ENCODE measurements at regions not wholly inside any gene's neighbourhood (a gene's known extent, or its start where the extent isn't known, plus 50 kb on each side); places are given as distances from the start of the nearest gene placed in this dataset.

DNA sequence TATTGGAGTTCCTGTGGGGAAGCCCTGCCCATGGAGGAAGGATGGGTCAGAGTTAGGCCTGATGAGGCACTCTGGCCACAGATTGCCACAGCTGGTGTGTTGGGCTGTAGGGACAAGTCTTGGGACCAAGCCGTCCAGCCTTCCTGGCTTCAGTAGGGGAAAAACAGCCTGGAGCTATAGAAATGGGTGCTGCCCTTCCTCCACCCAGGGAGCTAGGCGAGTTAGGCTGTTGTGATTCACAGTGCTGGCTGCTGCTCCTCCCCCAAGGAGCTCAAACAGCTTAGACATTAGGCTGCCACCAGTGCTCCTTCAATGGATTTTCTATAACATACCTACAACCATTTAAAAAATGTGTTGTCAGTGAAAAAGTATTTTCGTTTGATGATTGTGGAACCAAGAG is 274.3 kb downstream of the RPL10L start (continued):
- TF ChIP-seq, protein P1, sequence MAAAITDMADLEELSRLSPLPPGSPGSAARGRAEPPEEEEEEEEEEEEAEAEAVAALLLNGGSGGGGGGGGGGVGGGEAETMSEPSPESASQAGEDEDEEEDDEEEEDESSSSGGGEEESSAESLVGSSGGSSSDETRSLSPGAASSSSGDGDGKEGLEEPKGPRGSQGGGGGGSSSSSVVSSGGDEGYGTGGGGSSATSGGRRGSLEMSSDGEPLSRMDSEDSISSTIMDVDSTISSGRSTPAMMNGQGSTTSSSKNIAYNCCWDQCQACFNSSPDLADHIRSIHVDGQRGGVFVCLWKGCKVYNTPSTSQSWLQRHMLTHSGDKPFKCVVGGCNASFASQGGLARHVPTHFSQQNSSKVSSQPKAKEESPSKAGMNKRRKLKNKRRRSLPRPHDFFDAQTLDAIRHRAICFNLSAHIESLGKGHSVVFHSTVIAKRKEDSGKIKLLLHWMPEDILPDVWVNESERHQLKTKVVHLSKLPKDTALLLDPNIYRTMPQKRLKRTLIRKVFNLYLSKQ (tag by site-specific recombination; IDR thresholded peaks at IDR 0.05; ENCODE audit: borderline replicate concordance), result no peak
- no peak for TF ChIP-seq REPIN1 (tag by site-specific recombination; IDR thresholded peaks at IDR 0.05; ENCODE audit: low read depth)
- TF ChIP-seq HOXD13 (CRISPR knock-in tag; IDR thresholded peaks at IDR 0.05; ENCODE audit: borderline replicate concordance), result no peak
- TF ChIP-seq SALL2 (tag by site-specific recombination; IDR thresholded peaks at IDR 0.05; ENCODE audit: borderline replicate concordance), result no peak
- TF ChIP-seq ZNF549 (tag by site-specific recombination; IDR thresholded peaks at IDR 0.05), result no peak
- no peak for TF ChIP-seq ZNF155 (tag by site-specific recombination; IDR thresholded peaks at IDR 0.05)
- TF ChIP-seq ZNF621 (tag by site-specific recombination; IDR thresholded peaks at IDR 0.05), result no peak
- no peak for TF ChIP-seq ZNF354C (tag by site-specific recombination; IDR thresholded peaks at IDR 0.05; ENCODE audit: borderline replicate concordance, low read depth)
- TF ChIP-seq ZNF174 (tag by site-specific recombination; IDR thresholded peaks at IDR 0.05), result no peak
- TF ChIP-seq ZSCAN16 (tag by site-specific recombination; IDR thresholded peaks at IDR 0.05), result no peak
- TF ChIP-seq ZNF404 (tag by site-specific recombination; IDR thresholded peaks at IDR 0.05), result no peak

- Histone ChIP-seq H3K36me3 (ENCODE audit: control insufficient read depth in 2 of 2, insufficient read depth in 1 of 2, low read length in 2 of 2) (no peaks in the 10 kb centered on the region), H3K4me1 (ENCODE audit: control insufficient read depth, insufficient read depth, low read length) (no peaks in the 10 kb centered on the region), H3K9me3 (ENCODE audit: control insufficient read depth, insufficient read depth, low read depth, low read length) (no peaks in the 10 kb centered on the region), H3K27ac (ENCODE audit: extremely low read depth, low read depth, low read length) (no peak overlapping the region), H3K4me3 (ENCODE audit: low read depth, low read length) (no peak overlapping the region)
- CTCF ChIA-PET, result no interaction called here
- TF ChIP-seq ZNF521 (tag by site-specific recombination; IDR thresholded peaks at IDR 0.05), result no peak
- TF ChIP-seq ZNF623 (tag by site-specific recombination; IDR thresholded peaks at IDR 0.05), result no peak
- no peak for TF ChIP-seq ZNF24 (tag by site-specific recombination; IDR thresholded peaks at IDR 0.05)
- no peak for TF ChIP-seq ZNF660 (tag by site-specific recombination; IDR thresholded peaks at IDR 0.05)
- no peak for TF ChIP-seq ZNF548 (tag by site-specific recombination; IDR thresholded peaks at IDR 0.05)
- no peak for TF ChIP-seq SP2 (tag by site-specific recombination; IDR thresholded peaks at IDR 0.05)
- no peak for TF ChIP-seq MEIS1 (CRISPR knock-in tag; IDR thresholded peaks at IDR 0.05; ENCODE audit: borderline replicate concordance)
- TF ChIP-seq KLF1 (tag by site-specific recombination; IDR thresholded peaks at IDR 0.05), result no peak
- TF ChIP-seq SALL2 (tag by site-specific recombination; IDR thresholded peaks at IDR 0.05; ENCODE audit: borderline replicate concordance), result no peak
- POLR2A ChIA-PET, result no interaction called here
Measured at GRCh38 chr14:46369391-46369790, 282.2 kb downstream of the RPL10L start.

- POLR2A ChIA-PET, result no interaction called here
- TF ChIP-seq ZSCAN16 (tag by site-specific recombination; IDR thresholded peaks at IDR 0.05) (no peak), ZNF571 (tag by site-specific recombination; IDR thresholded peaks at IDR 0.05) (no peak), ZNF654 (tag by site-specific recombination; IDR thresholded peaks at IDR 0.05; ENCODE audit: low read depth) (no peak), ZNF302 (tag by site-specific recombination; IDR thresholded peaks at IDR 0.05; ENCODE audit: low read depth) (no peak), ZNF433 (tag by site-specific recombination; IDR thresholded peaks at IDR 0.05; ENCODE audit: low read depth) (no peak), SP7 (tag by site-specific recombination; IDR thresholded peaks at IDR 0.05) (no peak), BCL6B (tag by site-specific recombination; IDR thresholded peaks at IDR 0.05) (no peak), ZNF404 (tag by site-specific recombination; IDR thresholded peaks at IDR 0.05) (no peak), ZNF558 (tag by site-specific recombination; IDR thresholded peaks at IDR 0.05) (no peak), ZNF670 (tag by site-specific recombination; IDR thresholded peaks at IDR 0.05; ENCODE audit: low read depth) (no peak), ZNF121 (tag by site-specific recombination; IDR thresholded peaks at IDR 0.05) (no peak), ZNF624 (tag by site-specific recombination; IDR thresholded peaks at IDR 0.05) (no peak), ZNF133 (tag by site-specific recombination; IDR thresholded peaks at IDR 0.05) (no peak), ZNF76 (tag by site-specific recombination; IDR thresholded peaks at IDR 0.05; ENCODE audit: borderline replicate concordance, low read depth) (no peak), ZNF510 (tag by site-specific recombination; IDR thresholded peaks at IDR 0.05; ENCODE audit: insufficient replicate concordance) (no peak)
- TF ChIP-seq, protein P2, sequence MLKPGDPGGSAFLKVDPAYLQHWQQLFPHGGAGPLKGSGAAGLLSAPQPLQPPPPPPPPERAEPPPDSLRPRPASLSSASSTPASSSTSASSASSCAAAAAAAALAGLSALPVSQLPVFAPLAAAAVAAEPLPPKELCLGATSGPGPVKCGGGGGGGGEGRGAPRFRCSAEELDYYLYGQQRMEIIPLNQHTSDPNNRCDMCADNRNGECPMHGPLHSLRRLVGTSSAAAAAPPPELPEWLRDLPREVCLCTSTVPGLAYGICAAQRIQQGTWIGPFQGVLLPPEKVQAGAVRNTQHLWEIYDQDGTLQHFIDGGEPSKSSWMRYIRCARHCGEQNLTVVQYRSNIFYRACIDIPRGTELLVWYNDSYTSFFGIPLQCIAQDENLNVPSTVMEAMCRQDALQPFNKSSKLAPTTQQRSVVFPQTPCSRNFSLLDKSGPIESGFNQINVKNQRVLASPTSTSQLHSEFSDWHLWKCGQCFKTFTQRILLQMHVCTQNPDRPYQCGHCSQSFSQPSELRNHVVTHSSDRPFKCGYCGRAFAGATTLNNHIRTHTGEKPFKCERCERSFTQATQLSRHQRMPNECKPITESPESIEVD (tag by site-specific recombination; IDR thresholded peaks at IDR 0.05), result no peak
- H3K27ac ChIP-seq (ENCODE audit: extremely low read depth, low read depth, low read length), result no peak overlapping the region
Measured at GRCh38 chr14:46368275-46368674, 283.3 kb downstream of the RPL10L start.

More at GRCh38 chr14:46368275-46368674, 283.3 kb downstream of the RPL10L start:
- CTCF ChIA-PET, result no interaction called here
- Histone ChIP-seq H3K4me3 (ENCODE audit: low read depth, low read length) (no peak overlapping the region), H3K36me3 (ENCODE audit: control insufficient read depth in 2 of 2, insufficient read depth in 1 of 2, low read length in 2 of 2) (no peaks in the 10 kb centered on the region), H3K4me1 (ENCODE audit: control insufficient read depth, insufficient read depth, low read length) (no peaks in the 10 kb centered on the region), H3K9me3 (ENCODE audit: control insufficient read depth, insufficient read depth, low read depth, low read length) (no peaks in the 10 kb centered on the region)
